OCI-LY7 (cell line): ENCODE measurements at regions not wholly inside any gene's neighbourhood (a gene's known extent, or its start where the extent isn't known, plus 50 kb on each side); places are given as distances from the start of the nearest gene placed in this dataset.

Experiments
- BruUV-seq: library from RNA; stranded (reverse); fragments of 400-500 nt; replicated peaks from 2 replicates; lab custom pipeline; 2021; lab: Mats Ljungman, UMichigan
- CTCF ChIA-PET: fragments of 300-600 bp; sonication (Branson Sonifier 250); formaldehyde crosslinking; loops from one replicate; lab custom pipeline; 2022; ENCODE audit warnings: antibody characterized with exemption; ENCODE audit not compliant: unreplicated experiment; lab: Charles Lee
- POLR2A ChIA-PET: fragments of 300-600 bp; sonication (Branson Sonifier 250); formaldehyde crosslinking; loops from one replicate; lab custom pipeline; 2022; ENCODE audit warnings: antibody characterized with exemption; lab: Charles Lee
- DNase-seq: peaks from one replicate; pipeline ENCODE4 v3.0.0-alpha.2; 2015; ENCODE audit warnings: low spot score
- H2AFZ ChIP-seq: fragments of 200-600 bp; sonication (generic), shearing (Covaris generic); 2 replicates; pipeline ENCODE4 v1.6.1; 2014; ENCODE audit warnings: mild to moderate bottlenecking, antibody characterized with exemption, low read length, moderate library complexity
- H3K27ac ChIP-seq: fragments of 200-600 bp; sonication (generic); 2 replicates; pipeline ENCODE4 v1.5.1; 2014; ENCODE audit warnings: mixed run types, low read depth, mild to moderate bottlenecking, moderate library complexity, low read length, inconsistent platforms; ENCODE audit not compliant: poor library complexity, severe bottlenecking
- H3K36me3 ChIP-seq: fragments of 200-600 bp; sonication (generic); 2 replicates; pipeline ENCODE4 v1.6.1; 2014; ENCODE audit warnings: mild to moderate bottlenecking, antibody characterized with exemption, low read length, moderate library complexity, mixed read lengths; ENCODE audit not compliant: insufficient read depth
- H3K4me1 ChIP-seq: fragments of 200-600 bp; sonication (generic); 2 replicates; pipeline ENCODE4 v1.5.1; 2014; ENCODE audit warnings: mild to moderate bottlenecking, low read length; ENCODE audit not compliant: insufficient read depth, poor library complexity, severe bottlenecking
- H3K4me2 ChIP-seq: fragments of 200-600 bp; sonication (generic); 2 replicates; pipeline ENCODE4 v1.6.1; 2014; ENCODE audit warnings: mild to moderate bottlenecking, low read length
- H3K4me3 ChIP-seq: fragments of 200-600 bp; sonication (generic); 2 replicates; pipeline ENCODE4 v1.5.1; 2014; ENCODE audit warnings: mild to moderate bottlenecking, low read depth, low read length; ENCODE audit not compliant: poor library complexity, severe bottlenecking
- H3K79me2 ChIP-seq: fragments of 200-600 bp; sonication (generic); 2 replicates; pipeline ENCODE4 v1.6.1; 2016; ENCODE audit warnings: low read depth, mild to moderate bottlenecking, low read length, moderate library complexity, mixed read lengths; ENCODE audit not compliant: insufficient read depth
- H3K9me2 ChIP-seq: fragments of 200-600 bp; sonication (generic); 2 replicates; pipeline ENCODE4 v1.6.1; 2016; ENCODE audit warnings: mild to moderate bottlenecking, low read length, mixed read lengths; ENCODE audit not compliant: insufficient read depth
- H3K9me3 ChIP-seq: fragments of 200-600 bp; sonication (generic); 2 replicates; pipeline ENCODE4 v1.6.1; 2014; ENCODE audit warnings: mild to moderate bottlenecking, mixed run types, low read length, mixed read lengths
- H4K20me1 ChIP-seq: fragments of 200-600 bp; sonication (generic); 2 replicates; pipeline ENCODE4 v1.6.1; 2014; ENCODE audit warnings: mild to moderate bottlenecking, antibody characterized with exemption, low read length, moderate library complexity, mixed read lengths; ENCODE audit not compliant: insufficient read depth
- CTCF ChIP-seq: fragments of 200-600 bp; sonication (generic); conservative IDR thresholded peaks from 2 replicates; pipeline ENCODE4 v1.5.1; 2014; ENCODE audit warnings: mild to moderate bottlenecking, antibody characterized with exemption, low read length, moderate library complexity, mixed read lengths
- EZH2phosphoT487 ChIP-seq: fragments of 200-600 bp; sonication (generic); IDR thresholded peaks from 2 replicates; pipeline ENCODE4 v1.6.1; 2018; ENCODE audit warnings: low read depth, borderline replicate concordance, mild to moderate bottlenecking, mixed run types, antibody characterized with exemption, low read length, moderate library complexity, mixed read lengths
- intact Hi-C: fragments of 100-400 bp; cut with micrococcal nuclease; formaldehyde crosslinking; loops from one replicate; pipeline ENCODE4 v1.10.0; 2022; ENCODE audit not compliant: unreplicated experiment

DNA sequence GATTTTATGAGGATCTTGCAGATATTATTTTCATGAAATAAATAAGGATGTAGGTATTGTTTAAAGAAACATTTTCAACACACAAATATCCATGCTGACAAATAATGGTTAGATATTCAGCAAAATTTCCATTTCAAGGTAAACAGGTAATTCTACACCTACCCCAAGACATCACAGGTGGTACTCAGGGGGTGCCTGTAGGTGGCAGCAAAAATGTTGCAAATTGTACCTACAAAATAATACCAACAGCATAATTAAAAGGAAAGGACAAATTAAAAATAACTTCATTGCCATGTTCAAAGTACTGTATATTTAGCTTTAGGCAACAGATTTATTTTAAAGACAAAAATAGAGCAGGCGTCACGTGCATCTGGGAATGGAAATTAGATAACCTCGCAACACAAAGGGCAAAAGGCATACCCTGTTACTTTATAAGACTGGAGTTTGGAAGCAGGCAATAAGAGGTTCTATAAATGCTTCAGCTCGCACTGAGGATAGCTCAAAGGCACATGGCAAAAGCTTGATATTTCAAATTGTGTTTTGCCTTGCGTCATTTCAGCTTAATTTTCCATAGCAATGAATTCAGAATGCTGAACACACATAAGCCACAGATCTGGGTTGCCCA lies 630.5 kb downstream of the TDRD15 start:
- Histone ChIP-seq H3K4me2 (no peak overlapping the region), H3K36me3 (no peaks in the 10 kb centered on the region), H3K9me2 (no peaks in the 10 kb centered on the region), H3K4me1 (no peaks in the 10 kb centered on the region), H2AFZ (no peak overlapping the region), H3K9me3 (no peaks in the 10 kb centered on the region), H3K79me2 (no peaks in the 10 kb centered on the region), H4K20me1 (no peaks in the 10 kb centered on the region), H3K27ac (no peak overlapping the region), H3K4me3 (no peak overlapping the region)
- TF ChIP-seq CTCF, result peak; percentile 72
- TF ChIP-seq EZH2phosphoT487, result no peak
- DNase-seq, result peak; percentile 1
- ChIA-PET CTCF (no interaction called here), POLR2A (no interaction called here)
- intact Hi-C loops, result no loop called here
- BruUV-seq, result no TSS peak

- Histone ChIP-seq H3K4me2 (no peak overlapping the region), H3K4me1 (no peaks in the 10 kb centered on the region), H3K9me2 (no peaks in the 10 kb centered on the region), H3K79me2 (no peaks in the 10 kb centered on the region), H2AFZ (no peak overlapping the region), H3K27ac (no peak overlapping the region), H3K4me3 (no peak overlapping the region), H3K9me3 (no peaks in the 10 kb centered on the region), H4K20me1 (no peaks in the 10 kb centered on the region), H3K36me3 (no peaks in the 10 kb centered on the region)
- no peak for TF ChIP-seq EZH2phosphoT487
- no peak for TF ChIP-seq CTCF
- ChIA-PET CTCF (no interaction called here), POLR2A (no interaction called here)
- BruUV-seq, result no TSS peak
- no peak for DNase-seq
- intact Hi-C loops, result no loop called here
These were observed 634.1 kb downstream of the TDRD15 start for GRCh38 chr2:21757805-21758430.

- Histone ChIP-seq H3K4me3 (no peak overlapping the region), H3K79me2 (no peaks in the 10 kb centered on the region), H3K36me3 (no peaks in the 10 kb centered on the region), H3K4me1 (no peaks in the 10 kb centered on the region), H2AFZ (no peak overlapping the region), H3K27ac (no peak overlapping the region), H4K20me1 (no peaks in the 10 kb centered on the region), H3K4me2 (no peak overlapping the region), H3K9me3 (no peaks in the 10 kb centered on the region), H3K9me2 (no peaks in the 10 kb centered on the region)
- intact Hi-C loops, result no loop called here
- ChIA-PET POLR2A (interaction anchor here (1.0 kb wide), 1 partner anchor 12 kb away, joined by 3 read pairs; no protein-coding TSS in a partner anchor), CTCF (no interaction called here)
- DNase-seq, result no peak
- no peak for TF ChIP-seq EZH2phosphoT487
- TF ChIP-seq CTCF, result no peak
- BruUV-seq, result no TSS peak
These were observed 636.1 kb downstream of the TDRD15 start for GRCh38 chr2:21759819-21760218.
